Endodermal cell (in vitro differentiated cells): ENCODE measurements at regions not wholly inside any gene's neighbourhood (a gene's known extent, or its start where the extent isn't known, plus 50 kb on each side); places are given as distances from the start of the nearest gene placed in this dataset.

Source experiments
- DNase-seq: peaks from one replicate; pipeline ENCODE4 v3.0.0-alpha.2; 2017
- H3K27ac ChIP-seq: 2 replicates; pipeline ENCODE4 v1.5.1; 2013; ENCODE audit warnings: mild to moderate bottlenecking, low read depth, low read length, moderate library complexity
- H3K27me3 ChIP-seq: 2 replicates; pipeline ENCODE4 v1.6.1; 2013; ENCODE audit warnings: mild to moderate bottlenecking, low read length, moderate library complexity; ENCODE audit not compliant: insufficient read depth, control insufficient read depth, poor library complexity, severe bottlenecking
- H3K36me3 ChIP-seq: 2 replicates; pipeline ENCODE4 v1.7.0; 2013; ENCODE audit warnings: mild to moderate bottlenecking, low read length, moderate library complexity; ENCODE audit not compliant: control insufficient read depth, insufficient read depth
- H3K4me1 ChIP-seq: one replicate; pipeline ENCODE4 v1.7.0; 2013; ENCODE audit warnings: low read length; ENCODE audit not compliant: control insufficient read depth, insufficient read depth
- H3K4me3 ChIP-seq: 2 replicates; pipeline ENCODE4 v1.5.1; 2013; ENCODE audit warnings: mild to moderate bottlenecking, low read length, moderate library complexity
- H3K9ac ChIP-seq: 2 replicates; pipeline ENCODE4 v1.6.1; 2013; ENCODE audit warnings: mild to moderate bottlenecking, low read length, moderate library complexity; ENCODE audit not compliant: poor library complexity, severe bottlenecking; ENCODE audit errors: extremely low read depth
- H3K9me3 ChIP-seq: 2 replicates; pipeline ENCODE4 v1.6.1; 2013; ENCODE audit warnings: mild to moderate bottlenecking, low read length, moderate library complexity; ENCODE audit not compliant: control insufficient read depth
- H3K27ac Mint-ChIP-seq: 2 replicates; pipeline ENCODE4 v1.8.0; 2020; ENCODE audit warnings: mixed read lengths
- H3K27me3 Mint-ChIP-seq: 2 replicates; pipeline ENCODE4 v1.8.0; 2021; ENCODE audit warnings: mild to moderate bottlenecking, mixed read lengths; ENCODE audit not compliant: insufficient read depth
- H3K36me3 Mint-ChIP-seq: 2 replicates; pipeline ENCODE4 v1.8.0; 2020; ENCODE audit warnings: low read depth, mixed read lengths
- H3K4me1 Mint-ChIP-seq: 2 replicates; pipeline ENCODE4 v1.8.0; 2020; ENCODE audit warnings: mixed read lengths
- H3K4me3 Mint-ChIP-seq: 2 replicates; pipeline ENCODE4 v1.8.0; 2020; ENCODE audit warnings: mild to moderate bottlenecking, moderate library complexity, mixed read lengths
- H3K9me3 Mint-ChIP-seq: 2 replicates; pipeline ENCODE4 v1.8.0; 2020; ENCODE audit warnings: mild to moderate bottlenecking, mixed read lengths
- WGBS, 2 experiments: methylation state at CpG; one replicate each; pipeline versions ENCODE4 v1.1.5 to v1.1.7; 2013; ENCODE audit warnings: missing lambda C conversion rate in 2 of 2, mixed read lengths in 1 of 2; ENCODE audit not compliant: insufficient coverage in 1 of 2, insufficient read length in 1 of 2; 5-methylcytosine and 5-hydroxymethylcytosine counted together
- TF ChIP-seq, protein P1 (sequence below): fragments of 200-600 bp; sonication (generic); conservative IDR thresholded peaks from 2 replicates; pipeline ENCODE4 v1.5.0; 2021; ENCODE audit warnings: antibody characterized with exemption, mild to moderate bottlenecking

- DNase-seq = no peak
- Mint-ChIP-seq H3K36me3 (no peaks in the 10 kb centered on the region), H3K27me3 (peaks cover 13% of the 10 kb centered on the region), H3K9me3 (peaks cover 13% of the 10 kb centered on the region), H3K4me3 (no peak overlapping the region), H3K4me1 (no peaks in the 10 kb centered on the region), H3K27ac (no peak overlapping the region)
- Histone ChIP-seq H3K27ac (no peak overlapping the region), H3K4me3 (no peak overlapping the region), H3K27me3 (no peaks in the 10 kb centered on the region), H3K9me3 (peaks cover 16% of the 10 kb centered on the region), H3K36me3 (no peaks in the 10 kb centered on the region), H3K9ac (no peak overlapping the region), H3K4me1 (no peaks in the 10 kb centered on the region)
- TF ChIP-seq, protein P1, sequence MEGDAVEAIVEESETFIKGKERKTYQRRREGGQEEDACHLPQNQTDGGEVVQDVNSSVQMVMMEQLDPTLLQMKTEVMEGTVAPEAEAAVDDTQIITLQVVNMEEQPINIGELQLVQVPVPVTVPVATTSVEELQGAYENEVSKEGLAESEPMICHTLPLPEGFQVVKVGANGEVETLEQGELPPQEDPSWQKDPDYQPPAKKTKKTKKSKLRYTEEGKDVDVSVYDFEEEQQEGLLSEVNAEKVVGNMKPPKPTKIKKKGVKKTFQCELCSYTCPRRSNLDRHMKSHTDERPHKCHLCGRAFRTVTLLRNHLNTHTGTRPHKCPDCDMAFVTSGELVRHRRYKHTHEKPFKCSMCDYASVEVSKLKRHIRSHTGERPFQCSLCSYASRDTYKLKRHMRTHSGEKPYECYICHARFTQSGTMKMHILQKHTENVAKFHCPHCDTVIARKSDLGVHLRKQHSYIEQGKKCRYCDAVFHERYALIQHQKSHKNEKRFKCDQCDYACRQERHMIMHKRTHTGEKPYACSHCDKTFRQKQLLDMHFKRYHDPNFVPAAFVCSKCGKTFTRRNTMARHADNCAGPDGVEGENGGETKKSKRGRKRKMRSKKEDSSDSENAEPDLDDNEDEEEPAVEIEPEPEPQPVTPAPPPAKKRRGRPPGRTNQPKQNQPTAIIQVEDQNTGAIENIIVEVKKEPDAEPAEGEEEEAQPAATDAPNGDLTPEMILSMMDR = no peak
- WGBS, 2 experiments = 94 to 95% methylated on average over 2 to 3 of the region's 3 CpGs
Measured at GRCh38 chr20:37458761-37459160, 62.3 kb upstream of the NNAT start.

DNA sequence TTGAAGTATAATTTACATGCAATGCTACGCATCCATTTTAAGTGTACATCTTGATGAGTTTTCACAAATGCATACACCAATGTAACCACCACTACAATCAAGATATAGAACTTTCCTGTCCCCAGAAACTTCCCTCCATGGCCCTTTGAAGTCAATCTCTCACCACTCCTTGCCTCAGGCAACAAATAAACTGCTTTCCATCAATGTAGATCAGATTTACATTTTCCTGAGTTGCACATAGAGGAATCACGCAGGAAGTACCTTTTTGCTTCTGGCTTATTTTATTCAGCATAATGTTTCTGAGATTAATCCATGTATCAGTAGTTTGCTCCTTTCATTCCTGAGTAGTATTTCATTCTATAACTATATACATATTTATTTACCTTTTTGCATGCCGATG lies 59.6 kb upstream of the NNAT start:
- no peak for DNase-seq
- no peak overlapping the region for H3K4me3 ChIP-seq
- 91% methylated on average over 2 of the region's 3 CpGs; no CpG with 5 or more reads in 1 of the 2 experiments for WGBS, 2 experiments
- H3K9ac ChIP-seq = no peak overlapping the region
- no peak overlapping the region for H3K4me3 Mint-ChIP-seq
- H3K27me3 Mint-ChIP-seq = peaks cover 6% of the 10 kb centered on the region
- no peak overlapping the region for H3K27ac ChIP-seq
- peaks cover 13% of the 10 kb centered on the region for H3K9me3 Mint-ChIP-seq
- H3K4me1 ChIP-seq = no peaks in the 10 kb centered on the region
- TF ChIP-seq, protein P1 = no peak
- peaks cover 10% of the 10 kb centered on the region for H3K9me3 ChIP-seq
- H3K27me3 ChIP-seq = no peaks in the 10 kb centered on the region
- no peaks in the 10 kb centered on the region for H3K4me1 Mint-ChIP-seq
- no peaks in the 10 kb centered on the region for H3K36me3 Mint-ChIP-seq
- H3K36me3 ChIP-seq = no peaks in the 10 kb centered on the region
- no peak overlapping the region for H3K27ac Mint-ChIP-seq

DNA sequence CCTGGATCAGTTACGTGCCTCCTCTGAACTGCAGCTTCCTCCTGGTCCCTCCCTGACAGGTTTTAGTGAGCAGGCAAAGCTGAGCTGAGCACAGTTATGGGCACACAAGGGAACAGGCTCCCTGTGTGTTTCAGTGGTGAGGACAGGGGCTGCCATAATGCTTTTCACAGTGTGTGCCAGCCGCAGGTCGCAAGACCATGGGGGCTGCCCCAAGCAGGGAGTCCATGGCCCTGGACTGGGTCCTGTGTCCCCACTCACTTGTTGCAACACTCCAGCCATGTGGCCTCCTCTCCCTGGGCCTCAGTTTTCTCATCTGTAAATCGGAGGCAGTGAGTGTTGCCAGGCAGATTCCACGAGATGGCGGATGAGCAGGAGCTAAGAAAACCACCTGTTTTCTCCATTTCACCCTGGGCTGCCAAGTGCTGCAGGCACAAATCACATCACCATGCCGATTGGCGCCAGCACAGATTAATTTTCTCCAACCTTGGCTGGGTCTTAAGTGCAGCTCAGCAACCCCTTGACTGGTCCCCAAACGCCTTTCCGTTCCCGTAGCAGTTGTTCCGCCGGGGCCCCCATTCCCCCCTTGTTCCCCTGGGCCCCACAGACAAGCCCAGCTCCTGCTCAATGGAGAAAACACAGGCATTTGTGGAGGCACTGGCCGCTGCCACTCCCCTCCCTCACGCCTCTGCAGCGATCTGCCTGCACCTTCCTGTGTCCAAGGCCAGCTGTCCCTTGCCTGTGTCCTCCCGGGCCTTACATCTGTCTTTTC lies 57.1 kb upstream of the NNAT start:
- H3K9me3 ChIP-seq = no peaks in the 10 kb centered on the region
- H3K4me1 ChIP-seq = no peaks in the 10 kb centered on the region
- H3K4me3 ChIP-seq = no peak overlapping the region
- H3K9ac ChIP-seq = no peak overlapping the region
- no peaks in the 10 kb centered on the region for H3K36me3 ChIP-seq
- TF ChIP-seq, protein P1 = no peak
- DNase-seq = no peak
- H3K27me3 ChIP-seq = no peaks in the 10 kb centered on the region
- WGBS, 2 experiments = 93 to 94% methylated on average over 15 to 17 of the region's 17 CpGs
- no peak overlapping the region for H3K4me3 Mint-ChIP-seq
- no peaks in the 10 kb centered on the region for H3K4me1 Mint-ChIP-seq
- H3K27ac Mint-ChIP-seq = no peak overlapping the region
- H3K27ac ChIP-seq = no peak overlapping the region
- no peaks in the 10 kb centered on the region for H3K36me3 Mint-ChIP-seq
- no peaks in the 10 kb centered on the region for H3K9me3 Mint-ChIP-seq
- H3K27me3 Mint-ChIP-seq = peaks cover 7% of the 10 kb centered on the region
